K562 (cell line): ENCODE measurements at regions not wholly inside any gene's neighbourhood (a gene's known extent, or its start where the extent isn't known, plus 50 kb on each side); places are given as distances from the start of the nearest gene placed in this dataset.

Source experiments
- ATAC-seq: fragments of 200-7000 bp; cut with Tn5 transposase; 3 replicates; pipeline ENCODE4 v1.9.1; 2020; ENCODE audit warnings: moderate library complexity
- BruUV-seq: library from RNA; stranded (reverse); fragments of 400-500 nt; replicated peaks from 2 replicates; lab custom pipeline; 2021; lab: Mats Ljungman, UMichigan
- CTCF ChIA-PET: fragments of 300-600 bp; formaldehyde crosslinking; extraction: SDS; loops from one replicate; lab custom pipeline; 2021; ENCODE audit warnings: low intra/inter-chr PET ratio; lab: Yijun Ruan, JAX
- POLR2A ChIA-PET: fragments of 300-600, 350-650 bp; sonication (Branson Sonifier 250); formaldehyde crosslinking; extraction: SDS; loops from one replicate; lab custom pipeline; 2021; ENCODE audit warnings: antibody characterized with exemption, inconsistent platforms; lab: Yijun Ruan, JAX
- DNase-seq, 4 experiments: peaks; one replicate each; pipeline versions ENCODE4 v3.0.0 to v3.0.0-alpha.2; 2011 to 2018; ENCODE audit warnings: low spot score in 3 of 4, mixed read lengths in 3 of 4; ENCODE audit errors: extremely low read depth in 1 of 4
- FAIRE-seq: peaks from 2 replicates; lab custom pipeline; 2011; peaks lifted over from hg19 to GRCh38; lab: Jason Lieb, UNC
- H2AFZ ChIP-seq: 2 replicates; pipeline ENCODE4 v1.6.0; 2011; ENCODE audit warnings: low read depth, low read length, control low read depth, inconsistent platforms
- H3K27ac ChIP-seq: fragments of 200-600 bp; 3 replicates; pipeline ENCODE4 v1.8.0; 2011; ENCODE audit warnings: low read depth, mild to moderate bottlenecking, control low read depth, inconsistent platforms, low read length, moderate library complexity, mixed read lengths; ENCODE audit errors: extremely low read depth
- H3K27me3 ChIP-seq, 2 experiments: fragments of 300-600 bp in 1 of 2; 2 replicates in 1 of 2; 3 replicates in 1 of 2; pipeline versions ENCODE4 v1.6.0 to v1.8.0; 2011; ENCODE audit warnings: inconsistent platforms in 2 of 2, low read length in 2 of 2, mild to moderate bottlenecking in 1 of 2, mixed read lengths in 1 of 2, moderate library complexity in 1 of 2; ENCODE audit not compliant: control insufficient read depth in 2 of 2, insufficient read depth in 2 of 2
- H3K36me3 ChIP-seq: fragments of 300-600 bp; 3 replicates; pipeline ENCODE4 v1.8.0; 2011; ENCODE audit warnings: mild to moderate bottlenecking, low read length, inconsistent platforms; ENCODE audit not compliant: control insufficient read depth, insufficient read depth
- H3K4me1 ChIP-seq, 2 experiments: fragments of 200-600 bp in 1 of 2; replicated peaks in 1 of 2; 2 replicates in 1 of 2; 3 replicates in 1 of 2; pipeline versions ENCODE4 v1.5.1 to v1.8.0; 2011; ENCODE audit warnings: inconsistent platforms in 2 of 2, low read length in 2 of 2, mild to moderate bottlenecking in 1 of 2, mixed read lengths in 1 of 2, moderate library complexity in 1 of 2; ENCODE audit not compliant: control insufficient read depth in 2 of 2, insufficient read depth in 2 of 2
- H3K4me2 ChIP-seq: 2 replicates; pipeline ENCODE4 v1.6.1; 2011; ENCODE audit warnings: low read length, control low read depth, inconsistent platforms, mixed read lengths; ENCODE audit not compliant: insufficient read depth
- H3K4me3 ChIP-seq: fragments of 200-600 bp; sonication (generic), shearing (Covaris generic); 2 replicates; pipeline ENCODE4 v1.5.1; 2016; ENCODE audit warnings: control low read depth, inconsistent platforms
- H3K79me2 ChIP-seq: fragments of 200-600 bp; 3 replicates; pipeline ENCODE4 v1.8.0; 2011; ENCODE audit warnings: low read length, inconsistent platforms; ENCODE audit not compliant: control insufficient read depth, insufficient read depth
- H3K9ac ChIP-seq, 2 experiments: 2 replicates each; pipeline versions ENCODE4 v1.6.0 to v1.6.1; 2011; ENCODE audit warnings: low read depth in 2 of 2, low read length in 2 of 2, control low read depth in 1 of 2, inconsistent platforms in 1 of 2, mild to moderate bottlenecking in 1 of 2, mixed read lengths in 1 of 2; ENCODE audit not compliant: insufficient read depth in 1 of 2
- H3K9me1 ChIP-seq: one replicate; pipeline ENCODE4 v1.6.0; 2011; ENCODE audit warnings: inconsistent platforms, mild to moderate bottlenecking, low read length, moderate library complexity; ENCODE audit not compliant: control insufficient read depth, insufficient read depth
- H3K9me3 ChIP-seq: replicated peaks from 2 replicates; pipeline ENCODE4 v1.5.1; 2011; ENCODE audit warnings: low read depth, low read length, inconsistent platforms; ENCODE audit not compliant: control insufficient read depth, insufficient read depth
- H4K20me1 ChIP-seq: replicated peaks from 2 replicates; pipeline ENCODE4 v1.6.1; 2011; ENCODE audit warnings: low read length, inconsistent platforms, mixed read lengths; ENCODE audit not compliant: control insufficient read depth, insufficient read depth
- FOXA1 ChIP-seq: fragments of 450-650 bp; IDR thresholded peaks from 2 replicates; pipeline ENCODE4 v1.6.1; 2016; ENCODE audit warnings: mild to moderate bottlenecking, borderline replicate concordance
- FOXA3 ChIP-seq, 2 experiments: fragments of 450-650 bp in 1 of 2; sonication (generic) in 1 of 2; formaldehyde crosslinking; IDR thresholded peaks in 1 of 2; conservative IDR thresholded peaks in 1 of 2; 2 replicates each; pipeline versions ENCODE4 v1.4.0 to v1.8.0; 2020 to 2022; ENCODE audit warnings: mild to moderate bottlenecking in 2 of 2, missing genetic modification reagents in 1 of 2
- FUS ChIP-seq: fragments of 200-400 bp; formaldehyde crosslinking; optimal IDR thresholded peaks from 2 replicates; pipeline ENCODE3; 2017; ENCODE audit warnings: low read depth, low read length
- GABPA ChIP-seq: fragments of 200-800 bp; sonication (Bioruptor generic); conservative IDR thresholded peaks from 2 replicates; pipeline ENCODE4 v1.6.1; 2016; ENCODE audit warnings: low read depth, missing genetic modification characterization, missing compliant biosample characterization
- HDAC1 ChIP-seq, 2 experiments: fragments of 450-650 bp; IDR thresholded peaks; 2 replicates each; pipeline ENCODE4 v1.6.1; 2016 to 2017; ENCODE audit warnings: inconsistent platforms in 1 of 2, mild to moderate bottlenecking in 1 of 2, moderate library complexity in 1 of 2
- KLF6 ChIP-seq: fragments of 250-450 bp; sonication (Bioruptor Pico); IDR thresholded peaks from 2 replicates; pipeline ENCODE4 v1.4.0; 2020; ENCODE audit warnings: mild to moderate bottlenecking, moderate library complexity, borderline replicate concordance
- MTA2 ChIP-seq: fragments of 450-650 bp; IDR thresholded peaks from 2 replicates; pipeline ENCODE4 v1.6.1; 2016; ENCODE audit warnings: low read depth
- PML ChIP-seq: IDR thresholded peaks from 2 replicates; pipeline ENCODE4 v1.6.1; 2012; ENCODE audit warnings: low read length, inconsistent platforms
- RBM17 ChIP-seq: fragments of 200-400 bp; formaldehyde crosslinking; IDR thresholded peaks from 2 replicates; pipeline ENCODE4 v1.6.1; 2017; ENCODE audit warnings: low read depth, mild to moderate bottlenecking, low read length, borderline replicate concordance
- RHOXF2B ChIP-seq: fragments of 250-450 bp; sonication (Bioruptor Pico); conservative IDR thresholded peaks from 2 replicates; pipeline ENCODE4 v1.5.1; 2021
- TGIF2 ChIP-seq: sonication (generic); formaldehyde crosslinking; IDR thresholded peaks from 2 replicates; pipeline ENCODE4 v1.8.1; 2022; ENCODE audit warnings: mild to moderate bottlenecking, missing genetic modification reagents, moderate library complexity
- ZEB2 ChIP-seq: fragments of 450-650 bp; IDR thresholded peaks from 2 replicates; pipeline ENCODE4 v1.6.1; 2016
- ZNF140 ChIP-seq: fragments of 250-450 bp; sonication (Bioruptor Pico); IDR thresholded peaks from 2 replicates; pipeline ENCODE4 v1.8.0; 2021; ENCODE audit warnings: moderate library complexity, mild to moderate bottlenecking, inconsistent platforms
- ZNF197 ChIP-seq: fragments of 200-800 bp; sonication (Bioruptor generic); IDR thresholded peaks from 2 replicates; pipeline ENCODE4 v1.6.1; 2016; ENCODE audit warnings: low read depth, missing genetic modification characterization, missing compliant biosample characterization
- ZNF263 ChIP-seq: sonication (generic); formaldehyde crosslinking; IDR thresholded peaks from 2 replicates; pipeline ENCODE4 v1.8.0; 2022; ENCODE audit warnings: mild to moderate bottlenecking, missing genetic modification reagents, borderline replicate concordance
- ZNF408 ChIP-seq: fragments of 250-450 bp; sonication (Bioruptor Pico); IDR thresholded peaks from 2 replicates; pipeline ENCODE4 v1.4.0; 2020; ENCODE audit warnings: low read depth, mild to moderate bottlenecking, moderate library complexity
- ZNF444 ChIP-seq: fragments of 250-450 bp; sonication (Bioruptor Pico); IDR thresholded peaks from 2 replicates; pipeline ENCODE4 v1.4.0; 2020; ENCODE audit warnings: mild to moderate bottlenecking, moderate library complexity
- ZNF766 ChIP-seq: fragments of 200-800 bp; sonication (Bioruptor generic); conservative IDR thresholded peaks from 2 replicates; pipeline ENCODE4 v1.6.1; 2016; ENCODE audit warnings: missing genetic modification characterization, missing compliant biosample characterization
- WGBS: fragments of 100-300 bp; shearing (Covaris generic); methylation state at CpG from one replicate; pipeline ENCODE4 v1.1.6; 2016; ENCODE audit warnings: low coverage, mixed read lengths; ENCODE audit not compliant: insufficient coverage; ENCODE audit errors: missing lambda C conversion rate; 5-methylcytosine and 5-hydroxymethylcytosine counted together
- in situ Hi-C: fragments of 300-500 bp; cut with MboI; formaldehyde crosslinking; loops from 4 replicates; pipeline ENCODE4 v1.15.0; 2018; ENCODE audit warnings: inconsistent platforms, mixed read lengths
- intact Hi-C: fragments of 100-400 bp; cut with micrococcal nuclease; formaldehyde crosslinking; loops from 2 replicates; pipeline ENCODE4 v1.14.2; 2022
- TF ChIP-seq, protein P1 (sequence below): fragments of 200-800 bp; sonication (Bioruptor generic); IDR thresholded peaks from 2 replicates; pipeline ENCODE4 v1.6.1; 2017; ENCODE audit warnings: missing genetic modification characterization, missing compliant biosample characterization
- TF ChIP-seq, protein P2 (sequence below): fragments of 450-650 bp; IDR thresholded peaks from 2 replicates; pipeline ENCODE4 v1.6.1; 2017; ENCODE audit warnings: antibody characterized with exemption, mild to moderate bottlenecking

DNA sequence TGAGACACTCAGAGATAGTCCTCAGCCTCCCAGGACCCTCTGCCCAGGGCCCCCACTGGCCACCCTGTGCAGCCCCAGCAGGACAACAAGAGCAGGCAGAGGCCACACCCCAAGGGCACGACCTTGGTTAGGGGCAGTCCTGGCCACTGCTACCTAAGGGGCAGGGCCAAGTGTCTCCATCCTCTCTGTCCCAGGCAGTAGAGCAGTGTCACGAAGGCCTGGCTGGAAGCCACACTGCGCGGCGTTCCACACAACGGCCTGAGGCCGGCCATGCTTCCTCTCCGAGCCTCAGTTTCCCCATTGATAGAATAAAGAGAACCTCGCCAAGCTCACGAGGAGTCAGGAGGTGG lies 1074.3 kb downstream of the BRD1 start:
- H3K9ac ChIP-seq = no peak overlapping the region
- H4K20me1 ChIP-seq = no peaks in the 10 kb centered on the region
- ATAC-seq = no peak
- no peaks in the 10 kb centered on the region for H3K36me3 ChIP-seq
- H2AFZ ChIP-seq = no peak overlapping the region
- no peaks in the 10 kb centered on the region for H3K4me1 ChIP-seq
- BruUV-seq = no TSS peak
- peaks cover 2 to 21% of the 10 kb centered on the region in 2 experiments; a peak in 3 of 5 replicates for H3K27me3 ChIP-seq
- ChIA-PET POLR2A (interaction anchor here (0.8 kb wide), 1 partner anchor 10 kb away, joined by 3 read pairs; no protein-coding TSS in a partner anchor), CTCF (no interaction called here)
- no peak for DNase-seq
- TF ChIP-seq, protein P1, sequence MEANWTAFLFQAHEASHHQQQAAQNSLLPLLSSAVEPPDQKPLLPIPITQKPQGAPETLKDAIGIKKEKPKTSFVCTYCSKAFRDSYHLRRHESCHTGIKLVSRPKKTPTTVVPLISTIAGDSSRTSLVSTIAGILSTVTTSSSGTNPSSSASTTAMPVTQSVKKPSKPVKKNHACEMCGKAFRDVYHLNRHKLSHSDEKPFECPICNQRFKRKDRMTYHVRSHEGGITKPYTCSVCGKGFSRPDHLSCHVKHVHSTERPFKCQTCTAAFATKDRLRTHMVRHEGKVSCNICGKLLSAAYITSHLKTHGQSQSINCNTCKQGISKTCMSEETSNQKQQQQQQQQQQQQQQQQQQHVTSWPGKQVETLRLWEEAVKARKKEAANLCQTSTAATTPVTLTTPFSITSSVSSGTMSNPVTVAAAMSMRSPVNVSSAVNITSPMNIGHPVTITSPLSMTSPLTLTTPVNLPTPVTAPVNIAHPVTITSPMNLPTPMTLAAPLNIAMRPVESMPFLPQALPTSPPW (CRISPR knock-in tag) = no peak
- no peak for TF ChIP-seq RBM17
- no peak for TF ChIP-seq ZNF197 (CRISPR knock-in tag)
- TF ChIP-seq KLF6 (CRISPR knock-in tag) = no peak
- TF ChIP-seq ZNF263 (CRISPR knock-in tag) = no peak
- no peak for TF ChIP-seq FUS
- no peak for TF ChIP-seq GABPA (tag)
- TF ChIP-seq ZNF766 (CRISPR knock-in tag) = no peak
- TF ChIP-seq RHOXF2B (CRISPR knock-in tag) = no peak
- TF ChIP-seq, protein P2, sequence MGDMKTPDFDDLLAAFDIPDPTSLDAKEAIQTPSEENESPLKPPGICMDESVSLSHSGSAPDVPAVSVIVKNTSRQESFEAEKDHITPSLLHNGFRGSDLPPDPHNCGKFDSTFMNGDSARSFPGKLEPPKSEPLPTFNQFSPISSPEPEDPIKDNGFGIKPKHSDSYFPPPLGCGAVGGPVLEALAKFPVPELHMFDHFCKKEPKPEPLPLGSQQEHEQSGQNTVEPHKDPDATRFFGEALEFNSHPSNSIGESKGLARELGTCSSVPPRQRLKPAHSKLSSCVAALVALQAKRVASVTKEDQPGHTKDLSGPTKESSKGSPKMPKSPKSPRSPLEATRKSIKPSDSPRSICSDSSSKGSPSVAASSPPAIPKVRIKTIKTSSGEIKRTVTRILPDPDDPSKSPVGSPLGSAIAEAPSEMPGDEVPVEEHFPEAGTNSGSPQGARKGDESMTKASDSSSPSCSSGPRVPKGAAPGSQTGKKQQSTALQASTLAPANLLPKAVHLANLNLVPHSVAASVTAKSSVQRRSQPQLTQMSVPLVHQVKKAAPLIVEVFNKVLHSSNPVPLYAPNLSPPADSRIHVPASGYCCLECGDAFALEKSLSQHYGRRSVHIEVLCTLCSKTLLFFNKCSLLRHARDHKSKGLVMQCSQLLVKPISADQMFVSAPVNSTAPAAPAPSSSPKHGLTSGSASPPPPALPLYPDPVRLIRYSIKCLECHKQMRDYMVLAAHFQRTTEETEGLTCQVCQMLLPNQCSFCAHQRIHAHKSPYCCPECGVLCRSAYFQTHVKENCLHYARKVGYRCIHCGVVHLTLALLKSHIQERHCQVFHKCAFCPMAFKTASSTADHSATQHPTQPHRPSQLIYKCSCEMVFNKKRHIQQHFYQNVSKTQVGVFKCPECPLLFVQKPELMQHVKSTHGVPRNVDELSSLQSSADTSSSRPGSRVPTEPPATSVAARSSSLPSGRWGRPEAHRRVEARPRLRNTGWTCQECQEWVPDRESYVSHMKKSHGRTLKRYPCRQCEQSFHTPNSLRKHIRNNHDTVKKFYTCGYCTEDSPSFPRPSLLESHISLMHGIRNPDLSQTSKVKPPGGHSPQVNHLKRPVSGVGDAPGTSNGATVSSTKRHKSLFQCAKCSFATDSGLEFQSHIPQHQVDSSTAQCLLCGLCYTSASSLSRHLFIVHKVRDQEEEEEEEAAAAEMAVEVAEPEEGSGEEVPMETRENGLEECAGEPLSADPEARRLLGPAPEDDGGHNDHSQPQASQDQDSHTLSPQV = no peak
- no peak for TF ChIP-seq HDAC1 (IDR thresholded peaks at IDR 0.05)
- no peak for TF ChIP-seq ZNF408 (CRISPR knock-in tag)
- TF ChIP-seq ZNF444 (CRISPR knock-in tag) = no peak
- no peak for TF ChIP-seq FOXA3 (CRISPR knock-in tag; conservative IDR thresholded peaks at IDR 0.05 in 1 of 2, IDR thresholded peaks at IDR 0.05 in 1 of 2)
- TF ChIP-seq FOXA1 = no peak
- TF ChIP-seq PML = no peak
- TF ChIP-seq MTA2 = no peak
- no peak for TF ChIP-seq TGIF2 (CRISPR knock-in tag)
- TF ChIP-seq ZEB2 = no peak
- TF ChIP-seq ZNF140 = no peak
- H3K9me3 ChIP-seq = no peaks in the 10 kb centered on the region
- no peak overlapping the region for H3K4me3 ChIP-seq
- H3K27ac ChIP-seq = no peak overlapping the region
- H3K9me1 ChIP-seq = no peaks in the 10 kb centered on the region
- no peak for FAIRE-seq
- in situ Hi-C loops = no loop called here
- intact Hi-C loops = no loop called here
- H3K79me2 ChIP-seq = no peaks in the 10 kb centered on the region
- no CpG with 5 or more reads among the region's 10 CpGs for WGBS
- no peak overlapping the region for H3K4me2 ChIP-seq
